OCI-LY3 (cell line): ENCODE measurements at regions not wholly inside any gene's neighbourhood (a gene's known extent, or its start where the extent isn't known, plus 50 kb on each side); places are given as distances from the start of the nearest gene placed in this dataset.

Experiments
- CTCF ChIP-seq: fragments of 200-600, 300-600 bp; sonication (generic); IDR thresholded peaks from 2 replicates; pipeline ENCODE4 v1.5.1; 2014; ENCODE audit warnings: antibody characterized with exemption, low read length, low read depth
- EZH2phosphoT487 ChIP-seq: fragments of 200-600 bp; shearing (Covaris generic); IDR thresholded peaks from 2 replicates; pipeline ENCODE4 v1.6.1; 2018; ENCODE audit warnings: antibody characterized with exemption, mixed run types, low read depth

DNA sequence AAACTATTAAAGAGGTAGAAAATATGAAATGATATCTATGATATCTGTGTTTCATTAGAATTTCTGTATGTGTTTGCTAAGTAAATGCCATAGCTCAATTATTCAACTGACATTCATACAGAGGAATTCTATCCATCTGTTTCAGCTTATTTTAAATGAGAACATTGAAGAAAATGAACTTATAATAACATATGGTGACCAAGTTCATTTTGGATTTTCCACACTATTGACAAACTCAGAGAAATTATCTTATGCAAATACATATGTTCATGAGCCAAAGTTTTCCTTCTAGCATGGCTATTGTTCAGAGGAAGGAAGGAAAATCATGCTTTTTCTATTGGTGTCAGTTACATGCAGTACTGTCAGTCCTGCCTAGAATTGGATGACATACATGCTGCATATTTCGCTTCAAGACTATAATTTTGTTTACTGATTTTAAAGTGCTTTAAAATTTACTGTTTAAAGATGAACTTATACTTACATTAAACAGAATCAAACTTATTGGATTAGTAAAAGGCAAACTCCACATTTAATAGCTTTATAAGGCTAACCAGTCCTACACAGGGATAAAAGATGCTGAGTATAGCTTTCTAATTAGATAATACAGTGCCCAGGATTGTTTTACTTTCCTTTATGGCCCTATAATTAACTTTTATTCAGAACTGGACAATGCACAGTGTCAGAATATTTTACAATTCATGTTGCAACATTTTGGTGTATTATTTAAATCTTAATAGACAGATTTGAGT lies 646.2 kb downstream of the TRAM1L1 start:
- TF ChIP-seq CTCF (no peak), EZH2phosphoT487 (no peak)
